H9 (cell line): ENCODE measurements at regions not wholly inside any gene's neighbourhood (a gene's known extent, or its start where the extent isn't known, plus 50 kb on each side); places are given as distances from the start of the nearest gene placed in this dataset.

Experiments
- DNase-seq: peaks from one replicate; pipeline ENCODE4 v3.0.0-alpha.2; 2017
- H2AFZ ChIP-seq: one replicate; pipeline ENCODE4 v1.6.1; 2013; ENCODE audit warnings: mild to moderate bottlenecking, low read length, control low read depth, moderate library complexity
- H2AK5ac ChIP-seq: 2 replicates; pipeline ENCODE4 v1.6.1; 2013; ENCODE audit warnings: low read length, control low read depth, mixed read lengths; ENCODE audit not compliant: insufficient read length
- H2BK120ac ChIP-seq: one replicate; pipeline ENCODE4 v1.6.1; 2013; ENCODE audit warnings: low read depth, mild to moderate bottlenecking, low read length, control low read depth, inconsistent platforms; ENCODE audit not compliant: poor library complexity, severe bottlenecking
- H2BK12ac ChIP-seq: 2 replicates; pipeline ENCODE4 v1.6.1; 2013; ENCODE audit warnings: low read length, control low read depth, mixed read lengths, low read depth; ENCODE audit not compliant: insufficient read length
- H2BK15ac ChIP-seq: 2 replicates; pipeline ENCODE4 v1.6.1; 2013; ENCODE audit warnings: low read depth, low read length, control low read depth
- H2BK20ac ChIP-seq: one replicate; pipeline ENCODE4 v1.6.1; 2013; ENCODE audit warnings: low read depth, mild to moderate bottlenecking, low read length, control low read depth, inconsistent platforms; ENCODE audit not compliant: poor library complexity, severe bottlenecking
- H2BK5ac ChIP-seq: 2 replicates; pipeline ENCODE4 v1.6.1; 2013; ENCODE audit warnings: low read length, control low read depth, mixed read lengths; ENCODE audit not compliant: insufficient read length
- H3K14ac ChIP-seq: 2 replicates; pipeline ENCODE4 v1.6.1; 2013; ENCODE audit warnings: low read length, control low read depth; ENCODE audit not compliant: insufficient read depth
- H3K18ac ChIP-seq: 2 replicates; pipeline ENCODE4 v1.6.1; 2013; ENCODE audit warnings: low read depth, mild to moderate bottlenecking, mixed read lengths, low read length, control low read depth; ENCODE audit not compliant: insufficient read length
- H3K23ac ChIP-seq: 2 replicates; pipeline ENCODE4 v1.6.1; 2013; ENCODE audit warnings: low read length, control low read depth, mixed read lengths, low read depth; ENCODE audit not compliant: insufficient read length
- H3K23me2 ChIP-seq: 2 replicates; pipeline ENCODE4 v1.6.1; 2013; ENCODE audit warnings: low read depth, mild to moderate bottlenecking, mixed read lengths, low read length, control low read depth; ENCODE audit not compliant: insufficient read length, poor library complexity, severe bottlenecking
- H3K27ac ChIP-seq: 2 replicates; pipeline ENCODE4 v1.5.1; 2013; ENCODE audit warnings: low read length, control low read depth, mixed read lengths, low read depth; ENCODE audit not compliant: insufficient read length
- H3K27me3 ChIP-seq: 2 replicates; pipeline ENCODE4 v1.6.1; 2013; ENCODE audit warnings: low read length, control low read depth, inconsistent platforms; ENCODE audit not compliant: insufficient read depth
- H3K4ac ChIP-seq: 2 replicates; pipeline ENCODE4 v1.6.1; 2013; ENCODE audit warnings: low read depth, mild to moderate bottlenecking, control low read depth, inconsistent platforms, low read length, moderate library complexity
- H3K4me1 ChIP-seq: 2 replicates; pipeline ENCODE4 v1.6.1; 2013; ENCODE audit warnings: low read length, control low read depth, inconsistent platforms; ENCODE audit not compliant: insufficient read depth
- H3K4me2 ChIP-seq: 2 replicates; pipeline ENCODE4 v1.6.1; 2013; ENCODE audit warnings: low read length, control low read depth, mixed read lengths; ENCODE audit not compliant: insufficient read length, insufficient read depth
- H3K56ac ChIP-seq: 2 replicates; pipeline ENCODE4 v1.6.1; 2013; ENCODE audit warnings: low read depth, mild to moderate bottlenecking, mixed read lengths, low read length, control low read depth; ENCODE audit not compliant: insufficient read length
- H3K79me1 ChIP-seq: 2 replicates; pipeline ENCODE4 v1.6.1; 2013; ENCODE audit warnings: low read depth, mild to moderate bottlenecking, moderate library complexity, low read length, control low read depth, inconsistent platforms; ENCODE audit not compliant: insufficient read depth, poor library complexity, severe bottlenecking
- H3K79me2 ChIP-seq: 2 replicates; pipeline ENCODE4 v1.6.1; 2013; ENCODE audit warnings: low read length, control low read depth, inconsistent platforms; ENCODE audit not compliant: insufficient read depth
- H3K9ac ChIP-seq: 2 replicates; pipeline ENCODE4 v1.6.1; 2013; ENCODE audit warnings: low read length, control low read depth, mixed read lengths; ENCODE audit not compliant: insufficient read length; ENCODE audit errors: extremely low read depth
- H3K9me3 ChIP-seq: one replicate; pipeline ENCODE4 v1.6.1; 2013; ENCODE audit warnings: low read depth, low read length, inconsistent platforms; ENCODE audit not compliant: control insufficient read depth
- H3T11ph ChIP-seq: one replicate; pipeline ENCODE4 v1.6.1; 2013; ENCODE audit warnings: mild to moderate bottlenecking, low read length, control low read depth, inconsistent platforms
- H4K20me1 ChIP-seq: one replicate; pipeline ENCODE4 v1.6.1; 2013; ENCODE audit not compliant: control insufficient read depth, insufficient read length, insufficient read depth
- H4K5ac ChIP-seq: 2 replicates; pipeline ENCODE4 v1.6.1; 2013; ENCODE audit warnings: low read depth, mild to moderate bottlenecking, mixed read lengths, low read length, control low read depth; ENCODE audit not compliant: insufficient read length
- H4K8ac ChIP-seq: replicated peaks from 2 replicates; pipeline ENCODE4 v1.6.1; 2013; ENCODE audit warnings: low read length, control low read depth, mixed read lengths, low read depth; ENCODE audit not compliant: insufficient read length
- H4K91ac ChIP-seq: 2 replicates; pipeline ENCODE4 v1.6.1; 2013; ENCODE audit warnings: low read depth, mild to moderate bottlenecking, moderate library complexity, mixed read lengths, low read length, control low read depth; ENCODE audit not compliant: insufficient read length
- H3K27ac Mint-ChIP-seq, 3 experiments: 2 replicates in 2 of 3; 3 replicates in 1 of 3; pipeline ENCODE4 v1.8.0; 2020 to 2021; ENCODE audit warnings: mixed read lengths in 3 of 3, mild to moderate bottlenecking in 1 of 3, moderate library complexity in 1 of 3
- H3K27me3 Mint-ChIP-seq: 2 replicates; pipeline ENCODE4 v1.8.0; 2021; ENCODE audit warnings: low read depth, mild to moderate bottlenecking, moderate library complexity, mixed read lengths
- H3K36me3 Mint-ChIP-seq, 3 experiments: 2 replicates in 2 of 3; 3 replicates in 1 of 3; pipeline ENCODE4 v1.8.0; 2020 to 2021; ENCODE audit warnings: low read depth in 3 of 3, mixed read lengths in 3 of 3; ENCODE audit not compliant: insufficient read depth in 1 of 3
- H3K4me1 Mint-ChIP-seq, 2 experiments: 2 replicates each; pipeline ENCODE4 v1.8.0; 2020; ENCODE audit warnings: mixed read lengths in 2 of 2
- H3K4me3 Mint-ChIP-seq, 2 experiments: 2 replicates in 1 of 2; 3 replicates in 1 of 2; pipeline ENCODE4 v1.8.0; 2020 to 2021; ENCODE audit warnings: mild to moderate bottlenecking in 2 of 2, mixed read lengths in 2 of 2, moderate library complexity in 1 of 2
- H3K9me3 Mint-ChIP-seq, 2 experiments: 2 replicates in 1 of 2; 3 replicates in 1 of 2; pipeline ENCODE4 v1.8.0; 2020; ENCODE audit warnings: mild to moderate bottlenecking in 2 of 2, mixed read lengths in 2 of 2, moderate library complexity in 1 of 2
- WGBS: extraction: QIAGEN DNeasy Blood & Tissue Kit; methylation state at CpG from one replicate; pipeline ENCODE4 v1.1.7; 2013; ENCODE audit warnings: missing lambda C conversion rate, low lambda C conversion rate, mixed read lengths; ENCODE audit not compliant: insufficient read length; ENCODE audit errors: extremely low coverage; 5-methylcytosine and 5-hydroxymethylcytosine counted together
- TF ChIP-seq, protein P1 (sequence below): fragments of 200-600 bp; sonication (generic); conservative IDR thresholded peaks from 3 replicates; pipeline ENCODE4 v1.8.0; 2021; ENCODE audit warnings: antibody characterized with exemption, mild to moderate bottlenecking

DNA sequence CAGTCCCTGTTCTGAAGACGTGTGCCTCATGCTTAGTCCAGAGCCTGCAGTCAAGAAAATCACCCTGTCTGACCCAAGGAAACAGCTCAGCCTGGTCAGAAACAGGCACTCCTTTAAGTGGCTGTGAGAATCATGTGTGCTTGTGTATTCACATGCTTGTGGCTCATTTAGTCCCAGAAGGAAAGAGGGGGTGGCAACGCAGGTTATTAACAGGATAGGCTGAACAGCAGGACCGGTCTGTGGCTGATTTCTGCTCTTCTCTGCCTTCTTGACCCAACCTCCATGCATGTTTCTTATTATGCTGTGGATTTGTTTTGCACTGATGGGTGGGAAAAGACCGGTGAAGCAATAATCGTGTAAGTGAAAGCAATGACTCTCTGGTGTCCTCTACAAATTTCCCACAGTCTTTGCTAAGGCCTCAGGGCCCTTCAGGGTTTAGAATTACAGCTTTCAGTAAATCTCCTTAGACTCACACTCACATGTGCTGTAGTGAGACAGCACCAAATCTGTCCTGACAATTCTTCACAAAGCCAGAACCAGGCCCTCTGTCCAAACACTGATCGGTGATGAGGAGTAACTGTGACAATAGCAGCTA, 288.1 kb downstream of the ETS1 start:
- no peak overlapping the region for H3K9ac ChIP-seq
- TF ChIP-seq, protein P1, sequence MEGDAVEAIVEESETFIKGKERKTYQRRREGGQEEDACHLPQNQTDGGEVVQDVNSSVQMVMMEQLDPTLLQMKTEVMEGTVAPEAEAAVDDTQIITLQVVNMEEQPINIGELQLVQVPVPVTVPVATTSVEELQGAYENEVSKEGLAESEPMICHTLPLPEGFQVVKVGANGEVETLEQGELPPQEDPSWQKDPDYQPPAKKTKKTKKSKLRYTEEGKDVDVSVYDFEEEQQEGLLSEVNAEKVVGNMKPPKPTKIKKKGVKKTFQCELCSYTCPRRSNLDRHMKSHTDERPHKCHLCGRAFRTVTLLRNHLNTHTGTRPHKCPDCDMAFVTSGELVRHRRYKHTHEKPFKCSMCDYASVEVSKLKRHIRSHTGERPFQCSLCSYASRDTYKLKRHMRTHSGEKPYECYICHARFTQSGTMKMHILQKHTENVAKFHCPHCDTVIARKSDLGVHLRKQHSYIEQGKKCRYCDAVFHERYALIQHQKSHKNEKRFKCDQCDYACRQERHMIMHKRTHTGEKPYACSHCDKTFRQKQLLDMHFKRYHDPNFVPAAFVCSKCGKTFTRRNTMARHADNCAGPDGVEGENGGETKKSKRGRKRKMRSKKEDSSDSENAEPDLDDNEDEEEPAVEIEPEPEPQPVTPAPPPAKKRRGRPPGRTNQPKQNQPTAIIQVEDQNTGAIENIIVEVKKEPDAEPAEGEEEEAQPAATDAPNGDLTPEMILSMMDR = no peak
- peaks cover 2% of the 10 kb centered on the region; the same call in 1 of the 2 replicates for H3K27me3 Mint-ChIP-seq
- H2AK5ac ChIP-seq = no peak overlapping the region
- H2BK12ac ChIP-seq = no peak overlapping the region
- H3K79me1 ChIP-seq = no peaks in the 10 kb centered on the region
- no peak overlapping the region for H4K91ac ChIP-seq
- peak overlapping the region in 2 of 3 experiments; percentile 42 to 55; a peak in 2 of 7 replicates for H3K27ac Mint-ChIP-seq
- no peaks in the 10 kb centered on the region for H3K23me2 ChIP-seq
- no peak overlapping the region for H3K27ac ChIP-seq
- H4K5ac ChIP-seq = no peak overlapping the region
- no peaks in the 10 kb centered on the region for H3K79me2 ChIP-seq
- H3K36me3 Mint-ChIP-seq = no peaks in the 10 kb centered on the region
- no peaks in the 10 kb centered on the region for H3K4me1 ChIP-seq
- H3K9me3 ChIP-seq = no peaks in the 10 kb centered on the region
- H2BK120ac ChIP-seq = no peak overlapping the region
- H2BK5ac ChIP-seq = no peak overlapping the region
- H3K4me2 ChIP-seq = no peak overlapping the region
- no peak overlapping the region for H3K4me3 Mint-ChIP-seq
- no peak overlapping the region for H3K14ac ChIP-seq
- no peak overlapping the region for H4K8ac ChIP-seq
- no peaks in the 10 kb centered on the region for H3K27me3 ChIP-seq
- no peak overlapping the region for H3K23ac ChIP-seq
- no peak overlapping the region for H3K18ac ChIP-seq
- H2AFZ ChIP-seq = no peak overlapping the region
- H3T11ph ChIP-seq = no peak overlapping the region
- no CpG with 5 or more reads among the region's 6 CpGs for WGBS
- H3K4me1 Mint-ChIP-seq = 0 out of 4 replicates have a peak, but pooled peaks cover 0 to 3% of the 10 kb centered on the region in 2 experiments
- no peak overlapping the region for H2BK15ac ChIP-seq
- H3K4ac ChIP-seq = no peak overlapping the region
- H2BK20ac ChIP-seq = no peak overlapping the region
- no peaks in the 10 kb centered on the region for H3K9me3 Mint-ChIP-seq
- DNase-seq = no peak
- H3K56ac ChIP-seq = no peak overlapping the region
- H4K20me1 ChIP-seq = no peaks in the 10 kb centered on the region
